Epithelial cell of prostate (primary cell): ENCODE measurements at regions not wholly inside any gene's neighbourhood (a gene's known extent, or its start where the extent isn't known, plus 50 kb on each side); places are given as distances from the start of the nearest gene placed in this dataset.
A peak's percentile ranks its signal among the peaks of the same experiment; 100 is the strongest.

Experiments
- DNase-seq: peaks from one replicate; pipeline ENCODE4 v3.0.0-alpha.2; 2011; ENCODE audit warnings: low read depth, low spot score
- H3K27ac ChIP-seq: fragments of 450-650 bp; 2 replicates; pipeline ENCODE4 v1.5.1; 2017; ENCODE audit warnings: mild to moderate bottlenecking

GRCh38 chr2:195414537-195415100 lies 242.4 kb upstream of the SLC39A10 start:
- no peak overlapping the region for H3K27ac ChIP-seq
- DNase-seq, result no peak

- DNase-seq, result no peak
- H3K27ac ChIP-seq, result no peak overlapping the region
Observed at GRCh38 chr2:195413944-195414343, 243.1 kb upstream of the SLC39A10 start.

GRCh38 chr2:195413422-195413821 lies 243.6 kb upstream of the SLC39A10 start:
- no peak overlapping the region for H3K27ac ChIP-seq
- DNase-seq, result no peak

- no peak for DNase-seq
- H3K27ac ChIP-seq, result no peak overlapping the region
Observed at GRCh38 chr2:195411219-195411687, 245.8 kb upstream of the SLC39A10 start.

GRCh38 chr2:195410074-195410671 lies 246.9 kb upstream of the SLC39A10 start:
- DNase-seq, result no peak
- H3K27ac ChIP-seq, result no peak overlapping the region

- DNase-seq, result no peak
- H3K27ac ChIP-seq, result no peak overlapping the region
Observed at GRCh38 chr2:195408811-195409210, 248.2 kb upstream of the SLC39A10 start.

GRCh38 chr2:195408196-195408595 lies 248.8 kb upstream of the SLC39A10 start:
- no peak overlapping the region for H3K27ac ChIP-seq
- no peak for DNase-seq

- peak; percentile 3 for DNase-seq
- no peak overlapping the region for H3K27ac ChIP-seq
Observed at GRCh38 chr2:195407783-195408182, 249.2 kb upstream of the SLC39A10 start.

GRCh38 chr2:195406886-195407603 lies 250.0 kb upstream of the SLC39A10 start:
- no peak for DNase-seq
- H3K27ac ChIP-seq, result no peak overlapping the region

GRCh38 chr2:195404651-195405050 lies 252.4 kb upstream of the SLC39A10 start:
- H3K27ac ChIP-seq, result no peak overlapping the region
- no peak for DNase-seq

GRCh38 chr2:195396479-195396878 lies 260.5 kb upstream of the SLC39A10 start:
- DNase-seq, result no peak
- H3K27ac ChIP-seq, result no peak overlapping the region

GRCh38 chr2:195395362-195395761 lies 261.7 kb upstream of the SLC39A10 start:
- DNase-seq, result no peak
- H3K27ac ChIP-seq, result no peak overlapping the region

- H3K27ac ChIP-seq, result no peak overlapping the region
- no peak for DNase-seq
Observed at GRCh38 chr2:195392446-195393336, 264.3 kb upstream of the SLC39A10 start.

GRCh38 chr2:195390686-195391321 lies 266.2 kb upstream of the SLC39A10 start:
- no peak for DNase-seq
- H3K27ac ChIP-seq, result no peak overlapping the region

- no peak for DNase-seq
Observed at GRCh38 chr2:195388028-195388427, 269.0 kb upstream of the SLC39A10 start.

GRCh38 chr2:195382186-195382585 lies 274.8 kb upstream of the SLC39A10 start:
- DNase-seq, result no peak
- no peak overlapping the region for H3K27ac ChIP-seq

More at GRCh38 chr2:195388028-195388427, 269.0 kb upstream of the SLC39A10 start:
- no peak overlapping the region for H3K27ac ChIP-seq

- H3K27ac ChIP-seq, result no peak overlapping the region
- no peak for DNase-seq
Observed at GRCh38 chr2:195370167-195370943, 286.7 kb upstream of the SLC39A10 start.

GRCh38 chr2:195369218-195369587 lies 287.8 kb upstream of the SLC39A10 start:
- no peak for DNase-seq
- no peak overlapping the region for H3K27ac ChIP-seq
